ENCODE measurements at regions not wholly inside any gene's neighbourhood (a gene's known extent, or its start where the extent isn't known, plus 50 kb on each side); places are given as distances from the start of the nearest gene placed in this dataset.

GRCh38 chr20:6686171-6686570 is 81.3 kb upstream of the BMP2 start:
- no peak for DNase-seq
- TF ChIP-seq, protein P1, sequence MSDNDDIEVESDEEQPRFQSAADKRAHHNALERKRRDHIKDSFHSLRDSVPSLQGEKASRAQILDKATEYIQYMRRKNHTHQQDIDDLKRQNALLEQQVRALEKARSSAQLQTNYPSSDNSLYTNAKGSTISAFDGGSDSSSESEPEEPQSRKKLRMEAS (IDR thresholded peaks at IDR 0.05; ENCODE audit: low read depth): no peak
- TF ChIP-seq RAD21 (IDR thresholded peaks at IDR 0.05; ENCODE audit: low read length) (no peak), CTCF (IDR thresholded peaks at IDR 0.05) (no peak), RCOR1 (IDR thresholded peaks at IDR 0.05; ENCODE audit: low read length) (no peak)
- no peak overlapping the region for H3K4me2 ChIP-seq
- H4K20me1 ChIP-seq (ENCODE audit: insufficient read depth): no peaks in the 10 kb centered on the region
- WGBS (ENCODE audit: low lambda C conversion rate): 4% methylated on average over 2 of the region's 2 CpGs
- H3K4me3 ChIP-seq (ENCODE audit: low read depth in 2 of 2, low read length in 1 of 2): no peak overlapping the region
- no peaks in the 10 kb centered on the region for H3K9me2 ChIP-seq
- no peaks in the 10 kb centered on the region for H3K9me3 ChIP-seq
- H3K4me1 ChIP-seq (ENCODE audit: control insufficient read depth in 1 of 2, insufficient read depth in 2 of 2, low read depth in 1 of 2, low read length in 1 of 2): no peaks in the 10 kb centered on the region
- H3K36me3 ChIP-seq (replicated peaks in 1 of 2; ENCODE audit: control insufficient read depth in 1 of 2, insufficient read depth in 2 of 2, low read length in 1 of 2): no peaks in the 10 kb centered on the region
- H3K9ac ChIP-seq: no peak overlapping the region
- CTCF ChIA-PET: no interaction called here
- H3K27ac ChIP-seq (ENCODE audit: low read depth in 2 of 2, low read length in 1 of 2): no peak overlapping the region
- no peak overlapping the region for H2AFZ ChIP-seq (ENCODE audit: low read depth)
- POLR2A ChIA-PET: no interaction called here
- no peaks in the 10 kb centered on the region for H3F3A ChIP-seq (replicated peaks; ENCODE audit: insufficient read depth)
- H3K79me2 ChIP-seq (ENCODE audit: insufficient read depth): no peaks in the 10 kb centered on the region
- no peaks in the 10 kb centered on the region; the same call in 1 of the 2 replicates for H3K27me3 ChIP-seq (ENCODE audit: insufficient read depth)

DNA sequence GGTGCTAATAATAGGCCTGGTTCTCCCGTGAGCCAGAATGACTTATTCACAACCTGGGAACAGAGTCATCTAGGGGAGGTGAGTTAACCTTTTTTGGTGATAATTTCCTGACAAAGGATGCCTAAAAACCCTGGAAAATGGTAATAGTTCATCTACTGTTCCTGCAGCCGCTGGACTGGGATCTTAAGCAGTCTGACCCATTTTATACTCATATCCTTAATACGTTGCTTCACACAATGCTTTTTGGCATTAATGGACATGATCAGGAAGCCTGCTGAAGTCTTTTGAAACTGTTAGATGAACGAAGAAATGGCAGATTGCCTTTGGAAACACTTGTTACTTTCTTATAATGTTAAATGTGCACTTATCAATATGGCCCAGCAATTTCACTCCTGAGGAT is 81.9 kb upstream of the BMP2 start:
- Histone ChIP-seq H3K79me2 (ENCODE audit: insufficient read depth) (no peaks in the 10 kb centered on the region), H3K27me3 (ENCODE audit: insufficient read depth) (no peaks in the 10 kb centered on the region; the same call in 1 of the 2 replicates), H3K4me1 (ENCODE audit: control insufficient read depth in 1 of 2, insufficient read depth in 2 of 2, low read depth in 1 of 2, low read length in 1 of 2) (no peaks in the 10 kb centered on the region), H3F3A (replicated peaks; ENCODE audit: insufficient read depth) (no peaks in the 10 kb centered on the region), H3K36me3 (replicated peaks in 1 of 2; ENCODE audit: control insufficient read depth in 1 of 2, insufficient read depth in 2 of 2, low read length in 1 of 2) (no peaks in the 10 kb centered on the region), H3K27ac (ENCODE audit: low read depth in 2 of 2, low read length in 1 of 2) (no peak overlapping the region), H2AFZ (ENCODE audit: low read depth) (no peak overlapping the region), H3K9ac (no peak overlapping the region), H4K20me1 (ENCODE audit: insufficient read depth) (no peaks in the 10 kb centered on the region), H3K9me2 (no peaks in the 10 kb centered on the region), H3K4me2 (no peak overlapping the region; the same call in 1 of the 2 replicates), H3K4me3 (ENCODE audit: low read depth in 2 of 2, low read length in 1 of 2) (no peak overlapping the region), H3K9me3 (no peaks in the 10 kb centered on the region)
- ChIA-PET CTCF (no interaction called here), POLR2A (no interaction called here)
- no peak for DNase-seq
- TF ChIP-seq EZH2phosphoT487 (IDR thresholded peaks at IDR 0.05; ENCODE audit: borderline replicate concordance, low read depth): no peak
- TF ChIP-seq GABPA (IDR thresholded peaks at IDR 0.05; ENCODE audit: low read depth): no peak
- no peak for TF ChIP-seq PBX3 (IDR thresholded peaks at IDR 0.05)
- no peak for TF ChIP-seq TAF1 (IDR thresholded peaks at IDR 0.05; ENCODE audit: borderline replicate concordance, low read depth, low read length)
- TF ChIP-seq FOXJ3 (CRISPR knock-in tag; IDR thresholded peaks at IDR 0.05): no peak
- no peak for TF ChIP-seq NRF1 (IDR thresholded peaks at IDR 0.05; ENCODE audit: low read depth, low read length)
- TF ChIP-seq EP300 (IDR thresholded peaks at IDR 0.05; ENCODE audit: borderline replicate concordance in 1 of 2, low read depth in 1 of 2, low read length in 1 of 2): no peak
- no peak for TF ChIP-seq POLR2AphosphoS5 (IDR thresholded peaks at IDR 0.05; ENCODE audit: low read depth, low read length)
- no peak for TF ChIP-seq MXI1 (IDR thresholded peaks at IDR 0.05; ENCODE audit: low read depth, low read length)
- no peak for TF ChIP-seq RXRA (IDR thresholded peaks at IDR 0.05; ENCODE audit: borderline replicate concordance, low read depth)
- TF ChIP-seq TEAD4 (IDR thresholded peaks at IDR 0.05; ENCODE audit: borderline replicate concordance, insufficient read depth): no peak
- TF ChIP-seq, protein P2, sequence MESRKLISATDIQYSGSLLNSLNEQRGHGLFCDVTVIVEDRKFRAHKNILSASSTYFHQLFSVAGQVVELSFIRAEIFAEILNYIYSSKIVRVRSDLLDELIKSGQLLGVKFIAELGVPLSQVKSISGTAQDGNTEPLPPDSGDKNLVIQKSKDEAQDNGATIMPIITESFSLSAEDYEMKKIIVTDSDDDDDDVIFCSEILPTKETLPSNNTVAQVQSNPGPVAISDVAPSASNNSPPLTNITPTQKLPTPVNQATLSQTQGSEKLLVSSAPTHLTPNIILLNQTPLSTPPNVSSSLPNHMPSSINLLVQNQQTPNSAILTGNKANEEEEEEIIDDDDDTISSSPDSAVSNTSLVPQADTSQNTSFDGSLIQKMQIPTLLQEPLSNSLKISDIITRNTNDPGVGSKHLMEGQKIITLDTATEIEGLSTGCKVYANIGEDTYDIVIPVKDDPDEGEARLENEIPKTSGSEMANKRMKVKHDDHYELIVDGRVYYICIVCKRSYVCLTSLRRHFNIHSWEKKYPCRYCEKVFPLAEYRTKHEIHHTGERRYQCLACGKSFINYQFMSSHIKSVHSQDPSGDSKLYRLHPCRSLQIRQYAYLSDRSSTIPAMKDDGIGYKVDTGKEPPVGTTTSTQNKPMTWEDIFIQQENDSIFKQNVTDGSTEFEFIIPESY (IDR thresholded peaks at IDR 0.05; ENCODE audit: borderline replicate concordance, low read depth): no peak
- no peak for TF ChIP-seq RFX5 (IDR thresholded peaks at IDR 0.05; ENCODE audit: low read length)
- TF ChIP-seq FOSL2 (IDR thresholded peaks at IDR 0.05; ENCODE audit: borderline replicate concordance, low read depth): no peak
- TF ChIP-seq NFIC (IDR thresholded peaks at IDR 0.05; ENCODE audit: borderline replicate concordance): no peak
- no peak for TF ChIP-seq FOXM1 (IDR thresholded peaks at IDR 0.05; ENCODE audit: low read depth)
- TF ChIP-seq SIN3A (IDR thresholded peaks at IDR 0.05; ENCODE audit: borderline replicate concordance, low read depth, low read length): no peak
- WGBS (ENCODE audit: low lambda C conversion rate): 22% methylated on average over 4 of the region's 4 CpGs

All from SK-N-SH (cell line).